CD4-positive, alpha-beta T cell treated with Interleukin-6 for 4 hours (primary cell): ENCODE measurements at regions not wholly inside any gene's neighbourhood (a gene's known extent, or its start where the extent isn't known, plus 50 kb on each side); places are given as distances from the start of the nearest gene placed in this dataset.
"Not testable (repeated sequence)": the region's sequence is repeated elsewhere in the genome, so short reads cannot be mapped to it uniquely, and the experiment has no call there.

ENCODE experiments used
- DNase-seq: peaks from one replicate; pipeline ENCODE4 v3.0.0-alpha.2; 2020; ENCODE audit warnings: mixed read lengths

DNA sequence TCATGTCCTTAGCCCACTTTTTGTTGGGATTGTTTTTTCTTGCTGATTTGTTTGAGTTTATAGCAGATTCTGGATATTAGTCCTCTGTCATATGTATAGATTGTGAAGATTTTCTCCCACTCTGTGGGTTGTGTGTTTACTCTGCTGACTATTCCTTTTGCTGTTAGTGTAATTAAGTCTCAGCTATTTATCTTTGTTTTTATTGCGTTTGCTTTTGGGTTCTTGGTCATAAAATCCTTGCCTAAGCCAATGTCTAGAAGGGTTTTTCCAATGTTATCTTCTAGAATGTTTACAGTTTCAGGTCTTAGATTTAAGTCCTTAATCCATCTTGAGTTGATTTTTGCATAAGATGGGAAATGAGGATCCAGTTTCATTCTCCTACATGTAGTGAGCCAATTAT is 351.2 kb upstream of the PIK3R1 start:
- DNase-seq: not testable (repeated sequence)

DNA sequence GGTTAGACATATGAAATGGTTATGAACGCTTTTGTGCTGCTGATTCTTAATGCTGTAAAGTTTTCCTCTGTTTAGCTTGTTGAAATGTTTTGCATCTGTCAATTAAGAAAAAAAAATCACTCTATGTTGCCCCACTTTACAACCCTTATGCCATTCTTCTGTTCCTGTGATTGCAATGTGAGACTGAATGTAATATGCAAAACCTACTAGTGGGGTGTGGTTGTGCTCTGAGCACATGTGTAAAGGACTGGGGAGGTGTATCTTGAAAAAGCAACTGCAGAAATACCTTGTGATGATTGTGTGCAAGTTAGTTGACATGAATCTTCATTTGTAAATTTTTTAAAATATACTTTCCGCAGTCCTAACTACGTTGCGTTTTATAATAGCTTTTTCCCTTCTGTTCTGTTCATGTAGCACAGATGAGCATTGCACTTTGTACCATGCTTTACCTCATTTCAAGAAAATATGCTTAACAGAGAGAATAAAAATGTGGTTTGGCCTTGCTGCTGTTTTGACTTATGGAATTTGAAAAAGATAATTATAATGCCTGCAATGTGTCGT is 357.0 kb upstream of the PIK3R1 start:
- no peak for DNase-seq

DNA sequence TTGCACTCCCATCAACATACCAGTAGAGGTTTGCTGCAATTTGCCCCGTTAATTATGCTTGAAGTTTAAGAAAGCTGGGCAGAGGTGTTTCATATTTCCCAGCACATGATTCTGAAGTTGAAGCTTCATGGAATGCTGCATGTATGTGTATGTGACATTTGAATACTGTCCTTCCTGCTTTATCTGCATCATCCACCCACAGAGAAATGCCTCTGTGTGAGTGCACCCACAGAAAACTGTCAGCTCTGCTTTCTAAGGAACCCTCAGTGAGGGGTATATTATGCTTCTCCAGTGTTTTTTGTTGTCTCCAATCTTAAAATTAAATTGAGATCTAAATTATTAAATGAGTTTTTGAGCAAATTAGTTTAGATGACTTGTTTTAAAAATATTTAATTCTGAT is 358.1 kb upstream of the PIK3R1 start:
- DNase-seq: no peak

DNA sequence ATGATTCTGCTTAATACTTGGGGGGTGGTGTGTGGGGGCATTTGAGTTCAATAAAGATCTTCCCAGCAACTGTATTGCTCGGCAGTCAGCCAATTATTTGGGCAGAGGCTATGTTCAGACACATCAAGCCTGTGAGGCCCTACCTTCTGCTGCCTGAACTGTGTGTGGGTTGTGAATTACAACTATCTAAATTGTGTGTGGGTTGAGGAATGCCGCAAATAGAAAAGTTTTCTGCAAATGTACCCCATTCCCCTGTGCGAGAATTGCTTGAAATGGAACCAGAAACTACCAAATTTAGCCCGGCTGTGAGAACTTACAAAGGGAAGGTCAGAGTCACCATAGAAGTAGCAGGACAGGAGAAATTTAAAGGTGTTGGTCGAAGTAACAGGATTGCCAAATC is 360.0 kb upstream of the PIK3R1 start:
- DNase-seq: no peak

DNA sequence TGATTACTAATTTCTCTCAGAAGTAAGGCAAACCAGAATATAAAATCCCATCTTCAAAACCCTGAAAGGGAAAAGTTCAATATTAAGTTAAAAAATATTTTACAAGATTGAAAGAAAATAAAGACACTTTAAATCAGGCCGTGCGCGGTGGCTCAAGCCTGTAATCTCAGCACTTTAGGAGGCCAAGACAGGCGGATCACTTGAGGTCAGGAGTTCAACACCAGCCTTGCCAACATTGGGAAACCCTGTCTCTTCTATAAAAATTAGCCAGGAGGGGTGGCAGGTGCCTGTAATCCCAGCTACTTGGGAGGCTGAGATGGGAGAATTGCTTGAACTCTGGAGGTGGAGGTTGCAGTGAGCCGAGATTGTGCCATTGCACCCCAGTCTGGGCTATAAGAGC is 364.6 kb upstream of the PIK3R1 start:
- not testable (repeated sequence) for DNase-seq

DNA sequence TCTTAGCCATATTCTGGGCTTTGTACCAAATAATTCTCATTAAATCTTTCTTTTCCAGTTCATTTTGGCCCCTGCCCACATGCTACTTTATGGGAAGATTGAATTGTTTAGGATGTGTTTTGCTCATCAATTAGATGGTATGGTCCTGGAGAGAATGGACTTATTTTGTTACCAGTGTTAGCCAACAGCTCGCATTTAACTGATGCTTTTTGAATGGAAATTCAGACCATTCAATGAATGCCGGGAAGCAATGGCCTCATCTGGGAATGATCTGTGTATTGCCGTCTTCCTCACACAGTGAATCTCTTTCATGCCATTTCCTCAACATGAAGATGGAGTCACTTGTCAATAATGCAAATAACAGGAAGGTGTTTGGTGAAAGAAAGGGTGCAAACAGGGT is 370.6 kb upstream of the PIK3R1 start:
- no peak for DNase-seq

DNA sequence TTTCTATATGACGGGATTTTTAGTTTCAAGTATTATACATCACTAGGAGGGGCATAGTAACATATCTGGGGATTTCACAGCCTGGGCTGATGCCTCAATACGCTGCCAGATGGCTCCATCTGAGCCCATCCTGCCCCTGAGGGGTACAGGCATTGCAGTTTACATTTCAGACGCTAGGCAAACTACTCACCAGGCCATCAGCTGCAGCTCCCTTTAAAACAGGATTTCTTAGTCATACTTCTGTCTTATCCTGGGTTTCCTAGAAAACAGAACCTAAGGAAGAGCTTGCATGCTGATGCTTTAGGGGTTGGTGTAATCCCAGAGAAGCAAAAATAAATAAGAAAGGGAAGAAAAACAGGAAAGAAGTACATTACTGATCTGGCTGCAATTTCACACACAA is 372.8 kb upstream of the PIK3R1 start:
- DNase-seq: no peak

DNA sequence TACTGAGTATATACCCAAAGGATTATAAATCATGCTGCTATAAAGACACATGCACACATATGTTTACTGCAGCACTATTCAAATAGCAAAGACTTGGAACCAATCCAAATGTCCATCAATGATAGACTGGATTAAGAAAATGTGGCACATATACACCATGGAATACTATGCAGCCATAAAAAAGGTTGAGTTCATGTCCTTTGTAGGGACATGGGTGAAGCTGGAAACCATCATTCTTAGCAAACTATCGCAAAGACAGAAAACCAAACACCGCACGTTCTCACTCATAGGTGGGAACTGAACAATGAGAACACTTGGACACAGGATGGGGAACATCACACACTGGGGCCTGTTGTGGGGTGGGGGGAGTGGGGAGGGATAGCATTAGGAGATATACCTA is 378.3 kb upstream of the PIK3R1 start:
- not testable (repeated sequence) for DNase-seq

DNA sequence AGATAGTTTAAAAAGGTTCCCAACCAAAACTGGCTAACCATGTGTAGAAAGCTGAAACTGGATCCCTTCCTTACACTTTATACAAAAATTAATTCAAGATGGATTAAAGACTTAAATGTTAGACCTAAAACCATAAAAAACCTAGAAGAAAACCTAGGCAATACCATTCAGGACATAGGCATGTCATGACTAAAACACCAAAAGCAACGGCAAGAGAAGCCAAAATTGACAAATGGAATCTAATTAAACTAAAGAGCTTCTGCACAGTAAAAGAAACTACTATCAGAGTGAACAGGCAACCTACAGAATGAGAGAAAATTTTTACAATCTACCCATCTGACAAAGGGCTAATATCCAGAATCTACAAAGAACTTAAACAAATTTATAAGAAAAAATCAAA is 379.1 kb upstream of the PIK3R1 start:
- not testable (repeated sequence) for DNase-seq

DNA sequence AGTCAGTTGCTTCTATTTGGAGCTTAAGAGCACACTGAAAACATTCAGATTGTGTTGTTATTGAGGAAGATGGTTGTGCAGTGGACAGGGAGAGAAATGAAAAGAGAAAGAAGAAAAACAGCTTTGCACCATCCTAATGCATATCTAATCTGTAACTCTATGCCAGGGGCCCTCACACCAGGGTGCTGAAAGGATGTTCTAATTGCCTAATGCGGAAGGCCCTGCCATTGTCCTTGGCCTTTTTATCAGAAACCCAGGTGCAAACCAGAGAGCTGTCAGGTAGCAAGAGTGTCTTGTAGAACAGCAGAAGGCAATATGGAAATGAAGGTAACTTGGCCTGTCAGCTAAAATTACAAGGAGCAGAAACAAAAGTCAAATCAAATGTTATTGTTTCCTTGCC is 384.5 kb upstream of the PIK3R1 start:
- DNase-seq: no peak

DNA sequence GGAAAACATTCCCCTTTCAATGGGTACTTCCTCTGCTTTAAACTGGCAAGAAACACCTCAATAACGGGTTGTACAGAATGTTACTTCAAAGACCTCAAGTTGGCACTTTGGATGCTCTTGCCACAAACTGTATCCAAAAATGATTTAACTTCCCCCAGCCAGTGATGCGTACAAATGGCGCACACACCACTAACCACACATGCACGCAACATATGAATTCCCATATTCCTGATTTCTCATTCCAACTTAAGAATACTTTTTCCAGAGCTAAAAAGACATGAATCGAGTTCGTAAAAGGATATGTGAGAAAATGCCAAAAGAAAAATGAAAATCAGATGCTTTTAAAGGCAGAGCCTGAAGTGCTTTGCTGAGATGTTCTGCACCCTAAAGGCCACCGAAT is 388.0 kb upstream of the PIK3R1 start:
- no peak for DNase-seq

DNA sequence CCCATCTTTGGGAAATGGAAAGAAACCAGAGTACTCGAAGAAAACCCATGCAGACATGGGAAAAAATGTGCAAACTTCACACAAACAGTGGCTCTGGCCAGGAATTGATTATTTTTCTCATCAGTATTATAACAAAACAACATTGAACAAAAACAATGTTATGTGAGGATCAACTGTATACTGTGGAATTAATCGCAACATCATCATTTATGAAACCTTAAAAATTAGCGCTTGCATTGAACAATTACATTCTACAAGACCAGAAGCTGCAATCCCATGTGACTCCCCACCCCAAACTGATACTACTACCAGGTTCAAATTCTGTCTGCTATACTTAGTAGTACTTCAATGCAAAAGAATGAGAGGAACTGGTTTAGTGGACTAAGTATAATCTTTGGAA is 390.7 kb upstream of the PIK3R1 start:
- no peak for DNase-seq

DNA sequence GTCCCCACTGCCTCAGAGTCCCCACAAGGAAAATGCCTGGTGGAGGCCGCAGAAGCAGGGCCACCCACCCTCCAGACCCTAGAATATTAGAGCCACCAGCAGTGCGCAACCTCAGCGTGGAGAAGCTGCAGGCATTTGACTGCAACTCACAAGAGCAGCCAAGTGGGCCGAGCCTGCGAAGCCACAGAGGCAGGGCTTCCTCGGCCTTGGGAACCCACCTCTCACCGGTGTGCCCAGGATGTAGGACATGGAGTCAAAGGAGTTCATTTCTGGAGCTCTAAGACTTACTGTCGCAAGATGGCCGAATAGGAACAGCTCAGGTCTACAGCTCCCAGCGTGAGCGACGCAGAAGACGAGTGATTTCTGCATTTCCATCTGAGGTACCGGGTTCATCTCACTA is 397.9 kb upstream of the PIK3R1 start:
- no peak for DNase-seq

DNA sequence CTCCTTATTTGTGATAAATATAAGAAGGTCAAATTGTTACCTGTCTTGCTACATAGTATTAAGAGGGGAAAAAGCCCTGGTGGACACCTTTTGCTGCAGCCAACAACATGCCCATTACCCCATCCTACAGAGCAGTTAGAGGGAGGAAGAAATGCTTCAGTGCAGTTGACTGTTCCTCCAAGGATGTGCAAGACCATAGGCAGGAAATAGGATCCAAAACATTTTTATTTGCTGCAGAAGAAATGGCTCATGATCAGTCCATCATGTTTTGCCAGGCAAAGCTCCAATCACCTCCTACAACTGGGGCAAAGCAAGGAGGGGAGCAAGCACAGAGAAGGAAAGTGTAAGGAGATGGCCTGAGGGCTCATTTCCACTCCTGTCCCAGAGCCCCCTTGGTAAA is 399.1 kb upstream of the PIK3R1 start:
- no peak for DNase-seq

DNA sequence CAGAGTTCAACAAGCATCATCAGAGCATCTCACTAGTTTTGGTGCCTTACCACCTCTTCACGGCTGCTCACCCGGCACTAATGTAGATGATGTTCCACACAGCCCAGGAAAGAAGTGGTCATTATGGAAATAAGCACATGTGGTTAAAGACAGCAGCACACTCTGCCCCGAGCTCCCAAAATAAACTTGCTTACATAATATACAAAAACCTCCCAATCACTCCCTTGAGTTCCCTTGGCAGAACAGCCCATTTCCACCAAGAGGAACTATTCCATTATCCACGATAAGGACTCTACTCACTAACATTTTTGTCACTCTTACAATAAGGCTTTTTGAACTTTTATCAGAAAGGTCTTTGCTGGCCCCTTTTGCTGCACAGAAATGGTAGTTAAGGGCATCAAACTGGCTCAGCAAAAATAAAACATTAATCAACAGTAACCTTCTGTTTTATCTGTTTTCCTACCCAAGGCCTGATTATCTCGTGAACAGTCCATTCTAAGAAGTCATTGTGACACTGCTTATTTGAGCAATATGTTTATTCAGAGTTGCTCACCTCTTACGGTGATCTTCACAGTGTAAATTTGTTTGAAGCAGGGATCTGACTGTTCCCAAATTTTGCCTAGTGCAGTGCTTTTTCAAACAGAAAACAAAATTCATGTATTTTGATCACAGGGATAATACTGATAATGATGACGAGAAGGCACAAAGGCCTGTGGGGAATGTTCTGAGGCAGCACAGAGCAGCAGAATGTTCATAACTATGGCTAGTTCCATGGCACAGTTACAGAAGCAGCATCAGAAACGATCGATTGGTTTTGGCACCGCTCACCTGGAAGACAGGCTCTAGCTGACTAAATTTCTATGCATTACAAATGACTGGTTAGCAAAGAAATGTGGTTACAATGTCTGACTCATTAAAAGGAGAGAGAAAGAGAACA is 399.8 kb upstream of the PIK3R1 start:
- no peak for DNase-seq

DNA sequence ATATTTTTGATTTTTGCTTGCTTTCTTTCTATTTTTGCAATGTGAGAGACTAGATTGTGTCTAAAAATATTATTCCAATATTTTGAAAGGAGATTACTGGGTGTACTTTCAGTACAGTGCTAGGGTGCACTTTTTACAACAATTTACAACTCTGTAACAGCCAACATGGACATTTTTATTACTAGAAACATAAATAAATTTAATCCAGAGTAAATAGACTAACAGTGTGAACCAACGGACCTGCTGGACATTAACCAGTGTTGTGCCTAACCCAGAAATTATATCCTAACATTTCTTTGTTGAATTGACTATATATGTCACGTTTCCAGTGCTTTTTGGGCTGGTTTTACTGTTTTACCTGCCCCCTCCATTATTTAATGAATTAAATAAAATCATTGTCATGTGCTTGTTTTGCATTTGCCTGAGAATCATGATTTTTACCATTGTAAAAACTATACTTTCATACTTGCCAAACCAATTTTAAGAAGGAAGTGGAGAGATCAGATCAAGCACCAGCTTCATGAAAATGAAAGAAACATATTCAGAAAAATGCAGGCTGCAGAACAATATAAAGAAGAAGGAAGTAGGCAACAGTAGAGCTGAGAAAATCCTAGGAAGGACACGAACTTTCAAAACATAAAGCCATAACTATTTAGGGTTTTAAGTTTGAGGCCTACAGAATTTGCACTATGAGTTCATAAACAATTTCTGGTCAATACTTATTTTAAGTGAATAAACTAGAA is 400.8 kb upstream of the PIK3R1 start:
- no peak for DNase-seq

DNA sequence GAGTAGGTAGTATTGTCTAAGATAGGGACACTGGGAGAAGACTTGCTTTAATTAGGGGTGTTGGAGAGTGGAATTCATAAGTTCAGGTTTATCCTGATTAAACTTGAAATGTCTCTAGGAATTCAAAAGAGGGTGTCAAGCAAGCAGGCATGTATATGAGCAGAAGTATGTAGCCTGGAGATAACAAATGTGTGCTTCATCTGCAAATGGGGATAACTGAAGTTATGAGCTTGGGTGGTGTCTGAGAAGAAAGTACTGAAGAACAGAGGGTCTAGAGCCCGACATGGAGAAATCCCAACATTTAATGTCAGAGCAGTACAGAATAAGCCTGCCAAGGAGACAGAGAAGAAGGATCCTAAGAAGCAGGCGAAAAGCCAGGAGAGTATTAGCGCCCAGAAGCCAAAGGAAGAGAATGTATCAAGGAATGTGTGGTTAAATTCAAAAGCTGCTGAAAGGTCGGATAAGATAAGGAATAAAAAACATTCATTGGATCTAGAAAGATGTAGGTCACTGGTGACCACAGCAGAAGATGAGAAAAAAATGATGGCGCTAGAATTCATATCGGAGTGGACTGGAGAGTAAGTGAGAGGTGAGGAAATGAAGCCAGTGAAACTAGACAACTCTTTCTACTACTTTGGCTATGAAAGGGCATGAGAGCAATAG is 401.5 kb upstream of the PIK3R1 start:
- DNase-seq: no peak

DNA sequence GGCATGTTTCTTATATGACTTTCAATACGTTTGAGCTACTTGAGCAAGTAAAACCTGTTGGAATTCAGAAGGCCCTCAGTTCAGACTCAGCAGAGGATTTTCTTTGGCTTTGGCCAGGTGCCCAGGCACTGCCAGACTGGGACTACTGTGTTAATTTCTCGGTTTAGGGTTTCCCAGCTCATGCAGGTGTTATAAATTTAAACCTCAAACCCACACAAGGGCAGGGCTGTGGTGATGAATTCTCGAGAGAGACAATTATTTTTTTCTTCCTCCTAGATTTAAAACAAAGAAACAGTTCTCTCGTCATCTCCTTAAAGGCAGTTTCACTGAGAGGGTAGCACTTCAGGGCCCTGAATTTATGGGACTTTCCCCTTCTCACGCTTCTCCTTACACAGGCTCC is 406.0 kb upstream of the PIK3R1 start:
- DNase-seq: no peak

DNA sequence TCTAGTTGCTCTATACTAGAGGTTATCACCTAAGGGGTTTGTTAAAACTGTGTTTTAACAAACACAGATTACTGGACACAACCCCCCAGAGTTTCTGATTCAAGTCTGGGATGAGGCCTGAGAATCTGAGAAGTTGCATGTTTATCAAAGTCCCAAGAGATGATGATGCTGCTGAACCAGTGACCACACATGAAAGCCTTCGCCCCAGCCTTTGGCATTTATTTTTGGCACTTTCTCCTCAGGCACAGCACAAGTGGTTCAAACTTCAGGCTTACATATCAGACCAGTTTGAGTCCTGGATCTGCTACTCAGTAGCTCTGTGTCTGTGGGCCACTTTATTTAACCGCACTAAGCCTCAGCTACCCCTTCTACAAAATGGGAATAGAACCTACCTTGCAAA is 407.2 kb upstream of the PIK3R1 start:
- DNase-seq: no peak

DNA sequence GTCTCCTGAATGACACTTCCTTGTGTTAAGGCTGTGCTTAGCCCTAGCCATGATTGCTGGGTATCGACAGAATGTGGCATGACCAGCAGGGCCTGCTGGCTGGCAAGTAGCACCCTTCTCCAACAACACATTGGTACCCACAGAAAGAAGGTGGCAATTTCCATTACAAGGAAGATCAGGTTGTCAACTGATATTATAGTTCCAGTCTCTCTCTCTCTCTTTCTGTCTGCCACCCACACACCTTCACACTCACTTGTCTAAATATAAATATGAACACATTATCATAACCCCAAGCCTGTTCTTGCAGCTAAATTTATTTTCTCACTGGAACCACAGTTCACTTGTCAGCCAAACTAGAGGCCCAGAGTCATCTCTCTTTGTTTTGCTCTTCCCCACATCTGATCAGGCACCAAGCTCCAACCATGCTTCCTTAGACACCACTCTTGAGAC is 408.1 kb upstream of the PIK3R1 start:
- no peak for DNase-seq

DNA sequence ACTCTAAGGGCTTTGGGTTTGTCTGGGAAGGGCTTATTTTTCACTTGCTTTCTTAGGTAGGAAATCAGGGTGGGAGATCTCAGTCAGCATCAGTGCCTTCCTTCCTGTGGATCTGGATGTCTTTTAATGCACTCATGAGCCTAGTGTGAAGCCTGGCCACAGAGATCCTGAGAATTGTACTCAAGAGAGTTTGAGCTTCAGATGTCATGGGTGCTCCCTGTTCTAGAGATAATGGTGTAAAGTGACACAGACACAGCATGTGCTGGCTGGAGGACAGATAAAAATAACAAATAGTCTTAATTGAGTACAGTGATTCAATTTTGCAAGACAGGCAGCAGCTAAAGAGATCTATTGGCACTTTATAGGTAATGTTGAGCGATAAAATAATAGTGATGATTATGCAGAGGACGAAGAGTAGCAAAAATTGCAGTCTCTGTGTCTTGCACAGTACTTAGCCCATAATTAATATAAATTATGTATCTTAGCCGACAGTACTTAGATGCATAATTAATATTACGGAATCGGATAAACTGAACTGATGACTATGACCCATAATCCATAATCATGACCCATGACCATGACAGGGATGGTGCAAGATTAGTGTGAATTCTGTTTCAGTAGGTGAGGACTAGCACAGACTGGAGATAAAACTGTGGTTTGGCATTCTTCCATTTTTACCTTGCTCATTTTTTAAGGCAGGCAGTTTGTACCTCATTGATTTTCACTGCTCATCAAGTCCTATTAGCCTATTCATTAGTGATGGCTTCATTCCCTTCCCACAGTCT is 408.7 kb upstream of the PIK3R1 start:
- DNase-seq: no peak

DNA sequence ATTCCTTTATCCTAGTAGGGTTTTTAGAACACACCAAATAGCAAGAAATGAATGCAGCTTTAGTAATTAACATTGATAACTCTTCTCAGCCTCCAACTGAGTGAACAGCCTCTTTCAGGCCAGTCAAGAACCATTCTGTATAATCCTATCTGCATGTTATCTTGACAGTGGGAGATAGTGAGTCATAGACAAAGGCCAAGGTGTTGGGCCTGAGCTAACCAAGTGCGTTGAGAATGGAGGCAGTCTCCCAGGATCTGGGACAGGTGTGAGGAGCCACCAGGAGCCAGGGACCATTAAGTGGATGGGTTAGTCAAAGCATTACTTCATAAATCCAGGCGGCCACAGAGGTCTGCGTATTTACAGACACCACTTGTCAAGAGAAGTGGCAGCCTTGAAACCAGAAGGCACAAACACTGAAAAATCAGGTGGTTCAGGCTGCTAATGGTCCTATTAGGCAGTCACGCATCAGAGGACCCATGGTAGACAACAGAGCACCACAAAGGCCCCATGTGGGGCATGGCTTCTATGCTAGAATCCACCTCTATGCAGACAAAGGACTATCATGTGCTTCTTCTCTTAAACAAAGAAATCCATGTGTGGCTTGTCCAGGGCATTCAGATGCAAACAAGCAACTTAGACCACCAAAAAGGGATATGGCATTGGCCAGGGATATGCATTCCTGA is 409.7 kb upstream of the PIK3R1 start:
- no peak for DNase-seq
